ENCODE measurements at regions not wholly inside any gene's neighbourhood (a gene's known extent, or its start where the extent isn't known, plus 50 kb on each side); places are given as distances from the start of the nearest gene placed in this dataset.

DNA sequence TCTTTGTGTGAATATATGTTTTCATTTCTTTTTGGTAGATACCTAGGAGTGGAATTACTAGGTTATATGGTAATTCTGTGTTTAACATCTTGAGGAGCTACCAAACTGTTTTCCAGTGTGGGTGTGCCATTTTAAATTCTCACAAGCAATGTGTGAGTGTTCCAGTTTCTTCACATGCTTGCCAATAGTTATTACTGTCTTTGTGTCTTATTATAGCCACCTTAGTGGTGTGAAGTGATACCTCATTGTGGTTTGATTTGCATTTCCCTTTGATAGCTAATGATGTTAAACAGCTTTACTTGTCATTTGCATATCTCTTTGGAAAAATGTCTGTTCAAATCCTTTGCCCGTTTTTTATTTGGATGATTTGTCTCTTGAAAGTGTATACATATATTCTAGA, 513.0 kb downstream of the TMEM38B start:
- POLR2A ChIA-PET (ENCODE audit: partially characterized antibody) = no interaction called here
- Histone ChIP-seq H3K36me3 (ENCODE audit: control insufficient read depth in 2 of 4, insufficient read depth in 4 of 4, low read length in 3 of 4) (no peaks in the 10 kb centered on the region), H3K4ac (replicated peaks; ENCODE audit: insufficient read length, low read depth, low read length) (no peak overlapping the region), H3K9ac (replicated peaks in 1 of 4; ENCODE audit: extremely low read depth in 1 of 4, low read depth in 3 of 4, low read length in 3 of 4) (no peak overlapping the region), H2BK120ac (replicated peaks; ENCODE audit: low read depth, low read length) (no peak overlapping the region), H3K23ac (ENCODE audit: insufficient read length) (no peak overlapping the region), H3K79me2 (ENCODE audit: control insufficient read depth in 1 of 2, insufficient read depth in 2 of 2, low read length in 2 of 2) (no peaks in the 10 kb centered on the region), H2AFZ (ENCODE audit: low read length) (no peak overlapping the region), H2BK15ac (ENCODE audit: low read length) (no peak overlapping the region), H2BK20ac (ENCODE audit: low read length) (no peak overlapping the region), H3K4me3 (ENCODE audit: extremely low read depth in 1 of 4, insufficient read depth in 2 of 4, low read depth in 3 of 4, low read length in 4 of 4) (no peak overlapping the region), H3K18ac (ENCODE audit: extremely low read depth, low read length) (no peak overlapping the region), H3K27ac (ENCODE audit: low read depth, low read length) (no peak overlapping the region), H4K20me1 (replicated peaks in 1 of 2; ENCODE audit: control insufficient read depth in 1 of 2, insufficient read depth in 2 of 2, low read length in 2 of 2) (no peaks in the 10 kb centered on the region), H3K23me2 (ENCODE audit: low read depth, low read length) (no peaks in the 10 kb centered on the region), H3K56ac (replicated peaks; ENCODE audit: insufficient read length, low read depth, low read length) (no peak overlapping the region), H2AK5ac (ENCODE audit: low read depth, low read length) (no peak overlapping the region), H4K91ac (replicated peaks; ENCODE audit: insufficient read length, low read length) (no peak overlapping the region), H3K79me1 (ENCODE audit: low read depth, low read length) (no peaks in the 10 kb centered on the region), H3K4me1 (replicated peaks in 1 of 4; ENCODE audit: control insufficient read depth in 3 of 4, insufficient read depth in 4 of 4, low read length in 3 of 4) (no peaks in the 10 kb centered on the region), H2BK12ac (ENCODE audit: low read depth, low read length) (no peak overlapping the region), H3K14ac (ENCODE audit: insufficient read length) (no peak overlapping the region), H3K4me2 (ENCODE audit: insufficient read depth in 1 of 2, low read depth in 2 of 2, low read length in 2 of 2) (no peak overlapping the region), H4K8ac (ENCODE audit: extremely low read depth, insufficient read depth, low read length) (no peak overlapping the region), H3K27me3 (replicated peaks in 1 of 4; ENCODE audit: control insufficient read depth in 3 of 4, extremely low read depth in 1 of 4, insufficient read depth in 3 of 4, low read length in 3 of 4) (no peaks in the 10 kb centered on the region), H3K9me3 (ENCODE audit: insufficient read depth in 2 of 2, low read depth in 1 of 2, low read length in 1 of 2) (no peaks in the 10 kb centered on the region), H2BK5ac (ENCODE audit: low read depth, low read length) (no peak overlapping the region), H4K5ac (ENCODE audit: insufficient read length, low read depth, low read length) (no peak overlapping the region)
- no peak for FAIRE-seq
- no peak for DNase-seq (ENCODE audit: low read depth in 1 of 2, low spot score in 2 of 2)
- WGBS, 2 experiments (ENCODE audit: extremely low coverage in 1 of 2, insufficient coverage in 1 of 2, insufficient read length in 1 of 2, insufficient replicate concordance in 2 of 2, low coverage in 1 of 2, low lambda C conversion rate in 2 of 2, missing lambda C conversion rate in 1 of 2) = 83% methylated on average over 1 of the region's 1 CpG; no CpG with 5 or more reads in 1 of the 2 experiments
- no peak for TF ChIP-seq SP2 (IDR thresholded peaks at IDR 0.05; ENCODE audit: low read length)
- TF ChIP-seq SRF (IDR thresholded peaks at IDR 0.05; ENCODE audit: low read depth, low read length) = no peak
- TF ChIP-seq MAFK (IDR thresholded peaks at IDR 0.05; ENCODE audit: low read depth, low read length) = no peak
- TF ChIP-seq KDM5A (IDR thresholded peaks at IDR 0.05; ENCODE audit: low read length) = no peak
- no peak for TF ChIP-seq SIX5 (IDR thresholded peaks at IDR 0.05; ENCODE audit: low read depth, low read length)
- no peak for TF ChIP-seq TCF12 (IDR thresholded peaks at IDR 0.05; ENCODE audit: low read depth, low read length)
- no peak for TF ChIP-seq RBBP5 (IDR thresholded peaks at IDR 0.05; ENCODE audit: borderline replicate concordance, low read depth, low read length)
- no peak for TF ChIP-seq CHD1 (IDR thresholded peaks at IDR 0.05; ENCODE audit: low read depth, low read length)
- no peak for TF ChIP-seq BCL11A (IDR thresholded peaks at IDR 0.05; ENCODE audit: low read depth in 2 of 2, low read length in 2 of 2)
- CTCF ChIA-PET (ENCODE audit: partially characterized antibody) = no interaction called here

Data from H1 (cell line).